ENCODE measurements at regions not wholly inside any gene's neighbourhood (a gene's known extent, or its start where the extent isn't known, plus 50 kb on each side); places are given as distances from the start of the nearest gene placed in this dataset.

GRCh38 chr20:17882065-17882833 lies 86.3 kb downstream of the SNX5 start (continued):
- TF ChIP-seq GATAD2A (CRISPR knock-in tag; IDR thresholded peaks at IDR 0.05) (peak; percentile 83), ZSCAN25 (CRISPR knock-in tag; IDR thresholded peaks at IDR 0.05) (peak; percentile 64; the same call in 1 of the 2 replicates), ELF4 (CRISPR knock-in tag; IDR thresholded peaks at IDR 0.05; ENCODE audit: borderline replicate concordance) (no peak), PTBP1 (IDR thresholded peaks at IDR 0.05; ENCODE audit: low read depth, low read length, poor library complexity, severe bottlenecking) (no peak), TBL1XR1 (IDR thresholded peaks at IDR 0.05; ENCODE audit: borderline replicate concordance, low read length, partially characterized antibody) (peak; percentile 37), TARDBP (CRISPR knock-in tag; IDR thresholded peaks at IDR 0.05) (peak; percentile 3; the same call in 1 of the 2 replicates), STAT5B (CRISPR knock-in tag; IDR thresholded peaks at IDR 0.05) (no peak), TEAD3 (CRISPR knock-in tag; optimal IDR thresholded peaks at IDR 0.05; ENCODE audit: borderline replicate concordance) (peak; percentile 58), SOX6 (IDR thresholded peaks at IDR 0.05) (no peak), SOX6 (CRISPR knock-in tag; IDR thresholded peaks at IDR 0.05) (peak; percentile 78), ZSCAN22 (CRISPR knock-in tag; IDR thresholded peaks at IDR 0.05) (no peak), CBX1 (IDR thresholded peaks at IDR 0.05; ENCODE audit: low read depth) (peak; percentile 51), SOX13 (IDR thresholded peaks at IDR 0.05) (no peak; the same call in 1 of the 2 replicates), SOX13 (CRISPR knock-in tag; conservative IDR thresholded peaks at IDR 0.05 in 1 of 2, IDR thresholded peaks at IDR 0.05 in 1 of 2) (peak in 1 of 2 experiments; percentile 76; a peak in 2 of 4 replicates), ZNF407 (CRISPR knock-in tag; IDR thresholded peaks at IDR 0.05; ENCODE audit: not compliant biosample characterization) (peak; percentile 46), ZNF619 (CRISPR knock-in tag; IDR thresholded peaks at IDR 0.05) (no peak), KDM1A (CRISPR knock-in tag; IDR thresholded peaks at IDR 0.05) (peak; percentile 42; the same call in 1 of the 2 replicates), ARID5B (CRISPR knock-in tag; IDR thresholded peaks at IDR 0.05) (peak; percentile 82), ZNF788 (CRISPR knock-in tag; IDR thresholded peaks at IDR 0.05; ENCODE audit: borderline replicate concordance) (peak; percentile 79; the same call in 1 of the 2 replicates)

Measured in HepG2 (cell line).